ENCODE measurements at regions not wholly inside any gene's neighbourhood (a gene's known extent, or its start where the extent isn't known, plus 50 kb on each side); places are given as distances from the start of the nearest gene placed in this dataset.

GRCh38 chr13:97067017-97067895, 73.0 kb upstream of the OXGR1 start:
- H3K27me3 ChIP-seq (replicated peaks in 1 of 4; ENCODE audit: control insufficient read depth in 3 of 4, extremely low read depth in 1 of 4, insufficient read depth in 3 of 4, low read length in 3 of 4), result no peaks in the 10 kb centered on the region
- no peak overlapping the region for H3K4me2 ChIP-seq (ENCODE audit: insufficient read depth in 1 of 2, low read depth in 2 of 2, low read length in 2 of 2)
- no peak overlapping the region for H2AFZ ChIP-seq (ENCODE audit: low read length)
- no peaks in the 10 kb centered on the region for H3K79me2 ChIP-seq (ENCODE audit: control insufficient read depth in 1 of 2, insufficient read depth in 2 of 2, low read length in 2 of 2)
- H2BK15ac ChIP-seq (ENCODE audit: low read length), result no peak overlapping the region
- H3K4me3 ChIP-seq (ENCODE audit: extremely low read depth in 1 of 4, insufficient read depth in 2 of 4, low read depth in 3 of 4, low read length in 4 of 4), result no peak overlapping the region
- H4K91ac ChIP-seq (replicated peaks; ENCODE audit: insufficient read length, low read length), result no peak overlapping the region
- H3K23ac ChIP-seq (ENCODE audit: insufficient read length), result no peak overlapping the region
- no peak overlapping the region for H2AK5ac ChIP-seq (ENCODE audit: low read depth, low read length)
- no peak overlapping the region for H3K18ac ChIP-seq (ENCODE audit: extremely low read depth, low read length)
- no peak overlapping the region for H2BK20ac ChIP-seq (ENCODE audit: low read length)
- H4K8ac ChIP-seq (ENCODE audit: extremely low read depth, insufficient read depth, low read length), result no peak overlapping the region
- DNase-seq (ENCODE audit: low read depth in 1 of 2, low spot score in 2 of 2), result no peak
- POLR2A ChIA-PET (ENCODE audit: partially characterized antibody), result no interaction called here
- CTCF ChIA-PET (ENCODE audit: partially characterized antibody), result interaction anchor here (0.6 to 2.0 kb wide), 10 partner anchors 8 to 968 kb away, joined by 3 to 9 read pairs (median 3); no protein-coding TSS in a partner anchor
- H3K4ac ChIP-seq (replicated peaks; ENCODE audit: insufficient read length, low read depth, low read length), result no peak overlapping the region
- no peaks in the 10 kb centered on the region for H3K79me1 ChIP-seq (ENCODE audit: low read depth, low read length)
- no peak overlapping the region for H2BK5ac ChIP-seq (ENCODE audit: low read depth, low read length)
- WGBS, 2 experiments (ENCODE audit: extremely low coverage in 1 of 2, insufficient coverage in 1 of 2, insufficient read length in 1 of 2, insufficient replicate concordance in 2 of 2, low coverage in 1 of 2, low lambda C conversion rate in 2 of 2, missing lambda C conversion rate in 1 of 2), result 95% methylated on average over 8 of the region's 8 CpGs; no CpG with 5 or more reads in 1 of the 2 experiments
- H3K4me1 ChIP-seq (replicated peaks in 1 of 4; ENCODE audit: control insufficient read depth in 3 of 4, insufficient read depth in 4 of 4, low read length in 3 of 4), result peaks cover 0 to 7% (median 5%) of the 10 kb centered on the region in 4 experiments; a peak in 4 of 7 replicates
- no peaks in the 10 kb centered on the region; the same call in 1 of the 2 replicates for H3K23me2 ChIP-seq (ENCODE audit: low read depth, low read length)
- no peak overlapping the region for H3K56ac ChIP-seq (replicated peaks; ENCODE audit: insufficient read length, low read depth, low read length)
- no peaks in the 10 kb centered on the region for H3K36me3 ChIP-seq (ENCODE audit: control insufficient read depth in 2 of 4, insufficient read depth in 4 of 4, low read length in 3 of 4)
- TF ChIP-seq, protein P1, sequence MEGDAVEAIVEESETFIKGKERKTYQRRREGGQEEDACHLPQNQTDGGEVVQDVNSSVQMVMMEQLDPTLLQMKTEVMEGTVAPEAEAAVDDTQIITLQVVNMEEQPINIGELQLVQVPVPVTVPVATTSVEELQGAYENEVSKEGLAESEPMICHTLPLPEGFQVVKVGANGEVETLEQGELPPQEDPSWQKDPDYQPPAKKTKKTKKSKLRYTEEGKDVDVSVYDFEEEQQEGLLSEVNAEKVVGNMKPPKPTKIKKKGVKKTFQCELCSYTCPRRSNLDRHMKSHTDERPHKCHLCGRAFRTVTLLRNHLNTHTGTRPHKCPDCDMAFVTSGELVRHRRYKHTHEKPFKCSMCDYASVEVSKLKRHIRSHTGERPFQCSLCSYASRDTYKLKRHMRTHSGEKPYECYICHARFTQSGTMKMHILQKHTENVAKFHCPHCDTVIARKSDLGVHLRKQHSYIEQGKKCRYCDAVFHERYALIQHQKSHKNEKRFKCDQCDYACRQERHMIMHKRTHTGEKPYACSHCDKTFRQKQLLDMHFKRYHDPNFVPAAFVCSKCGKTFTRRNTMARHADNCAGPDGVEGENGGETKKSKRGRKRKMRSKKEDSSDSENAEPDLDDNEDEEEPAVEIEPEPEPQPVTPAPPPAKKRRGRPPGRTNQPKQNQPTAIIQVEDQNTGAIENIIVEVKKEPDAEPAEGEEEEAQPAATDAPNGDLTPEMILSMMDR (IDR thresholded peaks at IDR 0.05; ENCODE audit: control extremely low read depth in 1 of 3, insufficient read depth in 1 of 3, low read depth in 1 of 3, low read length in 3 of 3), result peak in 1 of 3 experiments; percentile 18; a peak in 1 of 4 replicates
- TF ChIP-seq KDM4A (IDR thresholded peaks at IDR 0.05; ENCODE audit: low read depth, low read length, severe bottlenecking) (no peak), KDM1A (IDR thresholded peaks at IDR 0.05; ENCODE audit: borderline replicate concordance, low read length) (no peak), POLR2AphosphoS5 (IDR thresholded peaks at IDR 0.05; ENCODE audit: low read depth, low read length) (no peak), EGR1 (IDR thresholded peaks at IDR 0.05; ENCODE audit: borderline replicate concordance, low read depth, low read length) (no peak)
- H4K5ac ChIP-seq (ENCODE audit: insufficient read length, low read depth, low read length), result no peak overlapping the region
- FAIRE-seq, result no peak
- H3K9me3 ChIP-seq (ENCODE audit: insufficient read depth in 2 of 2, low read depth in 1 of 2, low read length in 1 of 2), result no peaks in the 10 kb centered on the region
- H4K20me1 ChIP-seq (replicated peaks in 1 of 2; ENCODE audit: control insufficient read depth in 1 of 2, insufficient read depth in 2 of 2, low read length in 2 of 2), result no peaks in the 10 kb centered on the region
- H3K27ac ChIP-seq (ENCODE audit: low read depth, low read length), result no peak overlapping the region
- H2BK12ac ChIP-seq (ENCODE audit: low read depth, low read length), result no peak overlapping the region
- no peak overlapping the region for H2BK120ac ChIP-seq (replicated peaks; ENCODE audit: low read depth, low read length)
- no peak overlapping the region for H3K9ac ChIP-seq (replicated peaks in 1 of 4; ENCODE audit: extremely low read depth in 1 of 4, low read depth in 3 of 4, low read length in 3 of 4)
- no peak overlapping the region for H3K14ac ChIP-seq (ENCODE audit: insufficient read length)
